Loucy (cell line): ENCODE measurements at regions not wholly inside any gene's neighbourhood (a gene's known extent, or its start where the extent isn't known, plus 50 kb on each side); places are given as distances from the start of the nearest gene placed in this dataset.

Source experiments
- H2AFZ ChIP-seq: fragments of 200-600 bp; sonication (generic); 2 replicates; pipeline ENCODE4 v1.6.0; 2016; ENCODE audit warnings: antibody characterized with exemption, mild to moderate bottlenecking, low read length, moderate library complexity
- H3F3A ChIP-seq: fragments of 200-600 bp; 2 replicates; pipeline ENCODE4 v1.6.0; 2016; ENCODE audit warnings: antibody characterized with exemption, low read depth, mild to moderate bottlenecking
- H3K27me3 ChIP-seq: fragments of 200-600 bp; sonication (generic); 2 replicates; pipeline ENCODE4 v1.6.1; 2014; ENCODE audit warnings: low read length, mild to moderate bottlenecking; ENCODE audit not compliant: insufficient read depth, poor library complexity, severe bottlenecking
- H3K36me3 ChIP-seq: fragments of 200-600 bp; sonication (generic); 2 replicates; pipeline ENCODE4 v1.6.1; 2016; ENCODE audit warnings: low read length; ENCODE audit not compliant: insufficient read depth
- H3K4me1 ChIP-seq: fragments of 200-600 bp; sonication (generic); 2 replicates; pipeline ENCODE4 v1.5.1; 2014; ENCODE audit warnings: low read length, mild to moderate bottlenecking; ENCODE audit not compliant: insufficient read depth, poor library complexity, severe bottlenecking
- H3K4me2 ChIP-seq: fragments of 200-600 bp; sonication (generic); 2 replicates; pipeline ENCODE4 v1.6.0; 2014; ENCODE audit warnings: antibody characterized with exemption, low read length, low read depth, mild to moderate bottlenecking; ENCODE audit not compliant: poor library complexity, severe bottlenecking
- H3K4me3 ChIP-seq: fragments of 200-600 bp; sonication (generic); 2 replicates; pipeline ENCODE4 v1.5.1; 2014; ENCODE audit warnings: low read length, mild to moderate bottlenecking, mixed read lengths; ENCODE audit not compliant: poor library complexity, severe bottlenecking
- H3K79me2 ChIP-seq: fragments of 200-600 bp; sonication (generic); 2 replicates; pipeline ENCODE4 v1.6.1; 2014; ENCODE audit warnings: low read length; ENCODE audit not compliant: insufficient read depth
- H3K9ac ChIP-seq: fragments of 200-600 bp; sonication (generic); 2 replicates; pipeline ENCODE4 v1.6.0; 2014; ENCODE audit warnings: mild to moderate bottlenecking, low read depth, low read length, moderate library complexity; ENCODE audit not compliant: poor library complexity, severe bottlenecking
- H3K9me2 ChIP-seq: fragments of 200-600 bp; sonication (generic); replicated peaks from 2 replicates; pipeline ENCODE4 v1.6.1; 2016; ENCODE audit warnings: low read depth, low read length, mixed read lengths
- H3K9me3 ChIP-seq: fragments of 200-600 bp; sonication (generic); 2 replicates; pipeline ENCODE4 v1.6.1; 2014; ENCODE audit warnings: mild to moderate bottlenecking, antibody characterized with exemption, low read length, low read depth; ENCODE audit not compliant: insufficient read depth
- H4K20me1 ChIP-seq: fragments of 200-600 bp; sonication (generic); 2 replicates; pipeline ENCODE4 v1.6.0; 2014; ENCODE audit warnings: antibody characterized with exemption, low read length, mild to moderate bottlenecking; ENCODE audit not compliant: insufficient read depth, poor library complexity, severe bottlenecking
- EZH2phosphoT487 ChIP-seq: fragments of 200-600 bp; IDR thresholded peaks from 2 replicates; pipeline ENCODE4 v1.6.1; 2018; ENCODE audit warnings: antibody characterized with exemption, mild to moderate bottlenecking, moderate library complexity, borderline replicate concordance
- TF ChIP-seq, protein P1 (sequence below): fragments of 200-600 bp; sonication (generic); conservative IDR thresholded peaks from 2 replicates; pipeline ENCODE4 v1.5.1; 2014; ENCODE audit warnings: mild to moderate bottlenecking, antibody characterized with exemption, low read length

DNA sequence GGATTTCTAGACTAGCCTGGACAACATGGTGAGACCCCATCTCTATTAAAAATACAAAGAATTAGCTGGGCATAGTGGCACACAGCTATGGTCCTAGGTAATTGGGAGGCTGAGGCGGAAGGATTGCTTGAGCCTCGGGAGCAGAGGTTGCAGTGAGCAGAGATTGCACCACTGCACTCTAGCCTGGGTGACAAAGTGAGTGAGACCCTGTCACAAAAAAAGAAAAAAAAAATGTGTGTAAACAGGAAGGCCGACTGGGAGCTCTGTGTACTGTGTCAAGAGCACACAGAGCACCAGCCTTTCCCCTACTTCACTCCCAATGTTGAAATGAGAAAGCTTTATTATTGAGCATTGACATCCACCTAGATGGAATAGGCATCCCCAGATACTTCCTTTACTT lies 681.7 kb upstream of the FSHR start:
- H3F3A ChIP-seq = no peaks in the 10 kb centered on the region
- H3K4me3 ChIP-seq = no peak overlapping the region
- no peaks in the 10 kb centered on the region for H4K20me1 ChIP-seq
- no peak for TF ChIP-seq EZH2phosphoT487
- TF ChIP-seq, protein P1, sequence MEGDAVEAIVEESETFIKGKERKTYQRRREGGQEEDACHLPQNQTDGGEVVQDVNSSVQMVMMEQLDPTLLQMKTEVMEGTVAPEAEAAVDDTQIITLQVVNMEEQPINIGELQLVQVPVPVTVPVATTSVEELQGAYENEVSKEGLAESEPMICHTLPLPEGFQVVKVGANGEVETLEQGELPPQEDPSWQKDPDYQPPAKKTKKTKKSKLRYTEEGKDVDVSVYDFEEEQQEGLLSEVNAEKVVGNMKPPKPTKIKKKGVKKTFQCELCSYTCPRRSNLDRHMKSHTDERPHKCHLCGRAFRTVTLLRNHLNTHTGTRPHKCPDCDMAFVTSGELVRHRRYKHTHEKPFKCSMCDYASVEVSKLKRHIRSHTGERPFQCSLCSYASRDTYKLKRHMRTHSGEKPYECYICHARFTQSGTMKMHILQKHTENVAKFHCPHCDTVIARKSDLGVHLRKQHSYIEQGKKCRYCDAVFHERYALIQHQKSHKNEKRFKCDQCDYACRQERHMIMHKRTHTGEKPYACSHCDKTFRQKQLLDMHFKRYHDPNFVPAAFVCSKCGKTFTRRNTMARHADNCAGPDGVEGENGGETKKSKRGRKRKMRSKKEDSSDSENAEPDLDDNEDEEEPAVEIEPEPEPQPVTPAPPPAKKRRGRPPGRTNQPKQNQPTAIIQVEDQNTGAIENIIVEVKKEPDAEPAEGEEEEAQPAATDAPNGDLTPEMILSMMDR = no peak
- no peak overlapping the region for H2AFZ ChIP-seq
- no peak overlapping the region for H3K4me2 ChIP-seq
- no peaks in the 10 kb centered on the region for H3K36me3 ChIP-seq
- H3K4me1 ChIP-seq = no peaks in the 10 kb centered on the region
- no peaks in the 10 kb centered on the region for H3K9me3 ChIP-seq
- H3K79me2 ChIP-seq = no peaks in the 10 kb centered on the region
- H3K9ac ChIP-seq = no peak overlapping the region
- H3K9me2 ChIP-seq = no peaks in the 10 kb centered on the region
- H3K27me3 ChIP-seq = no peaks in the 10 kb centered on the region

DNA sequence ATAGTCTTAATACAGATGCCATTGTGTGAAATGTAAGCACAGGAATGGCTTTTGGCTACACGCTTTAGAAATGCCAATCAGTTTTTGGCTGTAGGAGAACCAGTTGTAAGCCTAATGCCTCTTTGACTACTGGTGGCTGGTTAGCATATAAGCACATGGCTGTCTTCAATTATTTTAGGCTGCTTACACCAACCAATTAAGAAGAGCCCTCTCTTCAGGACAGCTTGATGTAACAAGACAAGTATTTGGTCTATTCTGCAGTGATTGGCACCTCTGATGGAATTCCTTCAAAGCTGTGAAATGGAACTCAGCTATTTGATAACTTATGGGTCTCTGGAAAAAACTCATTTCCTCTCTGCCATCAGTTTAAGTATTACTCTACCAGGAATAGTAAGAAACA lies 680.1 kb upstream of the FSHR start:
- no peaks in the 10 kb centered on the region for H3K27me3 ChIP-seq
- no peak for TF ChIP-seq EZH2phosphoT487
- TF ChIP-seq, protein P1 = no peak
- no peaks in the 10 kb centered on the region for H4K20me1 ChIP-seq
- H3K9ac ChIP-seq = no peak overlapping the region
- no peak overlapping the region for H2AFZ ChIP-seq
- no peaks in the 10 kb centered on the region for H3F3A ChIP-seq
- no peak overlapping the region for H3K4me3 ChIP-seq
- no peaks in the 10 kb centered on the region for H3K4me1 ChIP-seq
- H3K9me2 ChIP-seq = no peaks in the 10 kb centered on the region
- no peaks in the 10 kb centered on the region for H3K9me3 ChIP-seq
- H3K4me2 ChIP-seq = no peak overlapping the region
- H3K36me3 ChIP-seq = no peaks in the 10 kb centered on the region
- no peaks in the 10 kb centered on the region for H3K79me2 ChIP-seq

DNA sequence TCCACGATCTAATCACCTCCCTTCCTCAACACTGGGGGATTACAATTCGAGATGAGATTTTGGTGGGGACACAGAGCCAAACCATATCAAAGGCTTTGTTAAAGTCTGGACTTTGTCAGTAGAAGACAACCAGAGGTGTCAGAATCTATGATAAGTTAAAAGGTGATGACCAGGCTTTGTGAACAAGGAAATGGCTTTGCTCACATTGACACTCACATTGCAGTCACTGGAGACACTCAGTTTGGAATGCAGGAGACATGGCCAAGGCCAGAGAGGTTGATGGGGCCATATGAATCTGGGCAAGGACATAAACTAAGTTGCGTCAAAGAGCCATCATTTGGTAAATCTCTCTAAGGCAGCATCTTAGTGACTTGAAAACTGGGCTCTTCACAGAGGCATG lies 678.2 kb upstream of the FSHR start:
- no peaks in the 10 kb centered on the region for H3F3A ChIP-seq
- H3K36me3 ChIP-seq = no peaks in the 10 kb centered on the region
- H3K27me3 ChIP-seq = no peaks in the 10 kb centered on the region
- H3K4me1 ChIP-seq = no peaks in the 10 kb centered on the region
- H3K4me3 ChIP-seq = no peak overlapping the region
- TF ChIP-seq, protein P1 = no peak
- no peak for TF ChIP-seq EZH2phosphoT487
- no peak overlapping the region for H3K4me2 ChIP-seq
- H4K20me1 ChIP-seq = no peaks in the 10 kb centered on the region
- H3K79me2 ChIP-seq = no peaks in the 10 kb centered on the region
- H2AFZ ChIP-seq = no peak overlapping the region
- no peak overlapping the region for H3K9ac ChIP-seq
- no peaks in the 10 kb centered on the region for H3K9me2 ChIP-seq
- no peaks in the 10 kb centered on the region for H3K9me3 ChIP-seq
